Activated CD4-positive, alpha-beta memory T cell treated with anti-CD3 and anti-CD28 coated beads for 36 hours (primary cell): ENCODE measurements at regions not wholly inside any gene's neighbourhood (a gene's known extent, or its start where the extent isn't known, plus 50 kb on each side); places are given as distances from the start of the nearest gene placed in this dataset.
A peak's percentile ranks its signal among the peaks of the same experiment; 100 is the strongest.

Source experiments
- CTCF ChIA-PET: fragments of 350-600 bp; sonication (Branson Sonifier 250); formaldehyde crosslinking; loops from one replicate; lab custom pipeline; 2021; ENCODE audit warnings: antibody characterized with exemption, inconsistent platforms; lab: Charles Lee
- POLR2A ChIA-PET: fragments of 350-600 bp; sonication (Branson Sonifier 250); formaldehyde crosslinking; loops from one replicate; lab custom pipeline; 2021; ENCODE audit warnings: antibody characterized with exemption; lab: Charles Lee
- DNase-seq: peaks from one replicate; pipeline ENCODE4 v3.0.0-alpha.2; 2020
- H3K27ac Mint-ChIP-seq: one replicate; pipeline ENCODE4 v1.8.0; 2021; ENCODE audit warnings: mixed read lengths
- H3K27me3 Mint-ChIP-seq: one replicate; pipeline ENCODE4 v1.8.0; 2021; ENCODE audit warnings: mixed read lengths
- H3K36me3 Mint-ChIP-seq: one replicate; pipeline ENCODE4 v1.8.0; 2021; ENCODE audit warnings: mixed read lengths
- H3K4me1 Mint-ChIP-seq: one replicate; pipeline ENCODE4 v1.8.0; 2021; ENCODE audit warnings: low read depth, mixed read lengths
- H3K4me3 Mint-ChIP-seq: one replicate; pipeline ENCODE4 v1.8.0; 2021; ENCODE audit warnings: mild to moderate bottlenecking, mixed read lengths
- H3K9me3 Mint-ChIP-seq: one replicate; pipeline ENCODE4 v1.8.0; 2021; ENCODE audit warnings: mixed read lengths
- intact Hi-C: fragments of 100-400 bp; cut with micrococcal nuclease; formaldehyde crosslinking; loops from one replicate; pipeline ENCODE4 v1.15.1; 2023

DNA sequence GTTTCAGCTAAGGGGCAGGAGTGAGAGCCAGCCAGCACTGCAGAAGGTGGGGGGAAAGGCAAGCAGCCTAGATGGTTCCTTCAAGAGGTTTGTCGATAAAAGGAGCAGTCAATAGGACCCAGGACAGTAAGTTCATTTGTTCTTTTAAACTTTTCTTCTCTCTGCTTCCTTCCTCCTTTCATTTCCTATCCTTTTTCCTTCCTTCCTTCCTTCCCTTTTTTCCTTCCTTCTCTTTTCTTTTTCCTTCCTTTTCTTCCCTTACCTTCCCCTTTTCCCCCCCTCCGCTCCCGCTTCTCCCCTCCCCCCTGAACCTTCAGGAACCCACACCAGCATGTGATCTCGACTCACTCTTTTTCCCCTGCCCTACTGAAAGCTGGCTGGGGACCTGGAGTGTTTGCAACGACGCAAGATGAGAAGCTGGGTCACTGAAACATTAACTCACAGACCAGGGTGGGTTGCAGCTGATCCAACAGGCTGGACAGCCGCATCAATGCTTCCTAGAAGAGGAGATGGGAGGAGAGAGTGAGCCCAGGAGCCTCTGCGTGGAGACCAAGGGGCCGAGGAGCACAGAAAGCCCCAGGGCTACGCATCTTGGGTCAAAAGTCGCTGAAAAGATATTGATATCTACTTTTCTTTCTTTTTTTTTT lies 103.4 kb upstream of the SDK1 start:
- DNase-seq: no peak
- intact Hi-C loops: no loop called here
- ChIA-PET POLR2A (no interaction called here), CTCF (no interaction called here)
- Mint-ChIP-seq H3K27ac (no peak overlapping the region), H3K9me3 (peaks cover 10% of the 10 kb centered on the region), H3K27me3 (peaks cover 3% of the 10 kb centered on the region), H3K4me3 (no peak overlapping the region), H3K36me3 (no peaks in the 10 kb centered on the region), H3K4me1 (no peaks in the 10 kb centered on the region)

DNA sequence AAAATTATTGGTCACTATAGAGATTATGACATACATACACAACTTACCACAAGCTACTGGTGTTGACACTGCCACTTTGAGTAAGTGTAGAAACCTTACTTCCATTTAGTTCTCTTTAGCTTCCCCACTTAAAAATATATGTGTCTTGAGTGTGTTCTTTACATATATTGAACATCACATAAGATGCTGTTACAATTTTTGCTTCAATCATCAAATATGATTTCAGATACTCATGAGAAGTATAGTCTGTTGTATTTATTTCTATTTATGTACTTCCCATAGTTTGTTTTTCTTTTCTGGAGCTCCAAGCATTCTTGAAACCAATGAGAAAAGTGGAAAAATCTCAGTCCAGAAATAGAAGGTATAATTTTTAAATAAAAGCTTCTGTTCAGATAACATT lies 102.7 kb upstream of the SDK1 start:
- H3K9me3 Mint-ChIP-seq: peaks cover 10% of the 10 kb centered on the region
- no peaks in the 10 kb centered on the region for H3K4me1 Mint-ChIP-seq
- CTCF ChIA-PET: interaction anchor here (1.1 kb wide), 1 partner anchor 311 kb away, joined by 5 read pairs; no protein-coding TSS in a partner anchor

DNA sequence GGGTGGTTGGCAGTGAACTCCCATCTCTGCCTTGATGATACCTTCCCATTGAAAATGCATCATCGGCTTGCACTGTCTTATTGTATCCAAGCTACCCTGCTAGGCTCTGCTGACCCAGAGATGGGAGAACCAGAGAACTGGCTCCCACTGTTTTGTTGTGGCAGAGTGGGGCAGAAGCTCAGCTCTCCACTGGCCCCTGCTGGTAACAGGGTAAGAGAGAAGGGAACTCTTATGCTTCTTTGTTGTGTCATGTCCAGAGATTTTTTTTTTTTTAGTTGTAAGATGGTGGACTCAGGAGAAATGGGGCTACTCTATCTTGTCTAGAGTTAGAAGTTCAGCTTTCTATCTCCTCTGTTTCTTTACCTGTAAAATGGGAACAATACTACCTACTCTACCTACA lies 100.5 kb upstream of the SDK1 start:
- Mint-ChIP-seq H3K4me1 (no peaks in the 10 kb centered on the region), H3K4me3 (no peak overlapping the region), H3K9me3 (peaks cover 5% of the 10 kb centered on the region), H3K27me3 (peaks cover 5% of the 10 kb centered on the region), H3K27ac (no peak overlapping the region), H3K36me3 (no peaks in the 10 kb centered on the region)
- POLR2A ChIA-PET: interaction anchor here (0.6 kb wide), 1 partner anchor 9 kb away, joined by 3 read pairs; no protein-coding TSS in a partner anchor
- DNase-seq: peak; percentile 39
- intact Hi-C loops: no loop called here
- CTCF ChIA-PET: interaction anchor here (0.7 to 1.2 kb wide), 2 partner anchors 28 to 314 kb away, joined by 3 to 4 read pairs; no protein-coding TSS in a partner anchor

More for the DNA sequence above, 102.7 kb upstream of the SDK1 start:
- POLR2A ChIA-PET: no interaction called here
- peaks cover 3% of the 10 kb centered on the region for H3K27me3 Mint-ChIP-seq
- intact Hi-C loops: no loop called here
- DNase-seq: no peak
- H3K4me3 Mint-ChIP-seq: no peak overlapping the region
- H3K36me3 Mint-ChIP-seq: no peaks in the 10 kb centered on the region
- H3K27ac Mint-ChIP-seq: no peak overlapping the region

DNA sequence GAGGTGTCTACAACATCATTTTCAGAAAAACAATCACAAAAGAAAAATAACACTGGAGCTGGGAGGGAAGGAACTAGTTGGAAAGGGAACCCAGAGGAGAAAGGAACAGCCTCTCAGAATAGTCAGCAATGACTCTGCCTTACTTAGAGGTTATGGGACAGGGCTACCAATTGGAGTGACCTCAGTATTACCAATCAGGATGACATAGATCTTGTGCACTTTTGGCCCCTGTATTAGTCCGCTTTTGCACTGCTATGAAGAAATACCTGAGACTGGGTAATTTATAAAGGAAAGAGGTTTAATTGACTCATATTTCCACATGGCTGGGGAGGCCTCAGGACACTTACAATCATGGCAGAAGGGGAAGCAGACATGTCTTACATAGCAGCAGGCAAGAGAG lies 99.7 kb upstream of the SDK1 start:
- Mint-ChIP-seq H3K4me1 (no peaks in the 10 kb centered on the region), H3K27ac (no peak overlapping the region), H3K36me3 (no peaks in the 10 kb centered on the region), H3K9me3 (peaks cover 5% of the 10 kb centered on the region), H3K4me3 (no peak overlapping the region), H3K27me3 (peaks cover 4% of the 10 kb centered on the region)
- DNase-seq: no peak
- POLR2A ChIA-PET: interaction anchor here (0.6 kb wide), 1 partner anchor 9 kb away, joined by 3 read pairs; no protein-coding TSS in a partner anchor
- CTCF ChIA-PET: interaction anchor here (1.2 kb wide), 1 partner anchor 315 kb away, joined by 4 read pairs; no protein-coding TSS in a partner anchor
- intact Hi-C loops: no loop called here

DNA sequence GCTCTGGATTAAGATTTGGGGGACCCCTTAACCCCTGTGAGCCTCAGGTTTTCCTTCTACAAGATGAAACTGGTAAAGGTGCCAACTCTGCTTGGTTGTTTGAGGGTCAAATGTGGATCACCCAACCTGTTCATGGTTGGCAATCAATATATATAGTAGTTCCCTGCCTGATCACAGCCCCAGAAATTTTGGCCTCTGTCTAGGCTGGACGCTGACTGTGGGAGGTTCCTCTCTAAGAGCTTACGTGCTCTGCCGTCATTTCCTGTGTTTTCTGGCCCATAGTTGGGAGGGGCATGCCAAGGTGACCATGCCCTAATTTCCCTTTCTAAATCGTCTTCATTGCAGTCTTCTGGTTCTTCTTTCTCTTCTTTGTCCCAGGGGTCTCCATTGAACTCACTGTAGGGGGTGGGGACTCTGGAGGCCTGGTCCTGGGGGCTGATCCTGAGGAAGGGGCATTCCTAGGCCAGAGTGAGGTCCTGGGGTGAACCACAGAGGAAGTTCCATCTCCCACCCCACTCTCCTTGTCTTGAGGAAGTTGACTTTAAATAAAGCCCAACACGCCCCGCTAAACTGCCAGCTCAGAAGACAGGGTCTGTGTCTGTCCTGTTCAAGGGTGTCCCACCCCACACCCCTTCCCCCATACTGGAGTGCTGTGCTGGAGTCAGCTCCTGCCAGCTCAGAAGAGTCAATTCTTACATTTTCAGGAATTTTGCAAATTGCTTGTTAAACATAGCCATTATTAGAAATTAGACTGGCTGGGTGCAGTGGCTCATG lies 98.9 kb upstream of the SDK1 start:
- Mint-ChIP-seq H3K4me3 (no peak overlapping the region), H3K4me1 (no peaks in the 10 kb centered on the region), H3K27ac (no peak overlapping the region), H3K27me3 (peaks cover 2% of the 10 kb centered on the region), H3K9me3 (peaks cover 5% of the 10 kb centered on the region), H3K36me3 (no peaks in the 10 kb centered on the region)
- POLR2A ChIA-PET: no interaction called here
- intact Hi-C loops: no loop called here
- CTCF ChIA-PET: no interaction called here
- no peak for DNase-seq

DNA sequence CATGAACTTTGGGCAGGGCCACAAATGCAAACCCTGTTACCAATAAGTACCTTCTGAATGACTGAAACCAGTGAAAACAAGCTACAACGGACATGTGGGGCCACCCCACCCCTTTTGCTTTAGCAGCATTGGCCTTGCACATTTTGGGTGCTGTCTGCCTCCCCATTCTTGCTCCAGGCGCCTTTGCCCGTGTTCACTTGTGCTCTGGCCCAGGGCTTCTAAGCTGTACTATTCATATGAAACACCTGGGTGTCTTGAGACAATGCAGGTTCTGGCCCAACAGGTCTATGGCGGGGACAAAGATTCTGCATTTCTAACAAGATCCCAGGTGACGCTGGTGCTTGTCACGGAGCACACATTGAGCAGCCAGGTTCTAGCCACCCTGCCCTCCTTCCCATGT lies 96.5 kb upstream of the SDK1 start:
- intact Hi-C loops: no loop called here
- POLR2A ChIA-PET: no interaction called here

DNA sequence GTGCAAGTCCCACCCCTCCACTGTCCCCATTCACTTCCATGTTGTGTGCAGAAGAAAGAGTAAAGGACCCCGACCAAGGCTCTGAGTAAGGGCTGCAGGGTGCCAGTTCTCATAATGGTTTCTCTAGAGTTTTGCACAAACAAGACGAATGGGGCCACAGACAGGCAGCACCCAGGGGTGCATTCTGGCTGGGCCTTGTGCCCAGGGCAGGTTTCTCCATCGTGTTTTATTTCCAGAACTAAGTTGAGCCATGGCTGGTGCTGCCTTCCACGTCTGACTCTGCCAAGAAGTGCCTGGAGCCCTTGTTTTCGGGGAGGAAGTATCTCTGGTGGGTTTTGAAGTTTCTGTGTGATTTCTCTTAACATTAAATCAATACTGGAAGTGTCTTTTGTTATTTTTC lies 95.0 kb upstream of the SDK1 start:
- POLR2A ChIA-PET: no interaction called here
- no peaks in the 10 kb centered on the region for H3K4me1 Mint-ChIP-seq
- intact Hi-C loops: no loop called here

More for the DNA sequence above, 96.5 kb upstream of the SDK1 start:
- CTCF ChIA-PET: no interaction called here
- Mint-ChIP-seq H3K4me3 (no peak overlapping the region), H3K4me1 (no peaks in the 10 kb centered on the region), H3K36me3 (no peaks in the 10 kb centered on the region), H3K27ac (no peak overlapping the region), H3K27me3 (peaks cover 2% of the 10 kb centered on the region), H3K9me3 (peaks cover 2% of the 10 kb centered on the region)
- no peak for DNase-seq

DNA sequence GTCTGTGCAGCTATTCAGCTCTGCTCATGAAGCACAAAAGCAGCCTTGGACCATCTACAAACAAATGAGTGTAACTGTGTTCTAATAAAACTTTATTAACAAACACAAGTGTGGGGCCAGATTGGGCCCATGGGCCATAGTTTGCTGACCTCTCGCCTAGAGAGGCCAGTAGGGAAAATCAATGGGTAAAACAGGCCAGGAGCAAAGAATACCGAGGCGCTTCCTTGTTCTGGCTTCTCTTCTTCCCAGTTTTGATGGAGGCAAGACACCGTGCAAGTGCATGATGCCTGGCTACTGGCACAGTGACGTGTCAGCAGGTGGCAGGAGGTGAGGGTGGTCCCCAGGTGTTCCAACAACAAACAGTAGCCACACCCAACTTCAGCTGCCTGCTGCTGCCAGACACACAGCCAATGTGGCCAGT lies 94.3 kb upstream of the SDK1 start:
- Mint-ChIP-seq H3K27ac (no peak overlapping the region), H3K4me1 (no peaks in the 10 kb centered on the region), H3K9me3 (no peaks in the 10 kb centered on the region), H3K27me3 (peaks cover 2% of the 10 kb centered on the region), H3K4me3 (no peak overlapping the region), H3K36me3 (no peaks in the 10 kb centered on the region)
- ChIA-PET POLR2A (no interaction called here), CTCF (no interaction called here)
- intact Hi-C loops: no loop called here
- DNase-seq: no peak

More for the DNA sequence above, 95.0 kb upstream of the SDK1 start:
- Mint-ChIP-seq H3K27ac (no peak overlapping the region), H3K9me3 (no peaks in the 10 kb centered on the region), H3K36me3 (no peaks in the 10 kb centered on the region), H3K4me3 (no peak overlapping the region), H3K27me3 (peaks cover 2% of the 10 kb centered on the region)
- CTCF ChIA-PET: no interaction called here
- DNase-seq: no peak

DNA sequence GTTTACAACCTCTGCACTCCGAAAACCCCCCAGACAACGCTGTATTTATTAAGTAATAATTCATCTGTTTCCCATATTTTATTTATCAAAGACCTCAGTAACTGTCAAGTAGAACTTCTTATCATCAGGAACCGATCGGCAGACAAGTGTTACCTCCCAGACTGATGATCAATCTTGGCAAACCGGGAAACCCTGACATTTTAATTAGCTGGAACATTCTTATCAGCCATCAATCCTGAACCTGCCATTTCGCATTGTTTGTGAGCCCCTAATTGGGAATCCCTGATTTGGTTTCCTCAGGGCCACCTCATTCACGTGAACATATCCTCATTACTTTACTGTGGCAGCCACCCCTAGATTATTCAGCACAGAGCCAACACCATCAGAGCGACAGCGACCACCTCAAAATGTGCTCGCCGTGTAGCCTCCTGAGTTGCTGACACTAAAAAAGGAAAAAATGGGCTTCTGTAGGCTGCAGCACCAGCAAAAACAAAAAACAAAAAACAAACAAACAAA lies 93.6 kb upstream of the SDK1 start:
- peaks cover 2% of the 10 kb centered on the region for H3K27me3 Mint-ChIP-seq
- no peaks in the 10 kb centered on the region for H3K9me3 Mint-ChIP-seq
- H3K27ac Mint-ChIP-seq: no peak overlapping the region
- POLR2A ChIA-PET: no interaction called here
- intact Hi-C loops: no loop called here
- no peak for DNase-seq
- H3K4me1 Mint-ChIP-seq: no peaks in the 10 kb centered on the region
- H3K36me3 Mint-ChIP-seq: no peaks in the 10 kb centered on the region
- no peak overlapping the region for H3K4me3 Mint-ChIP-seq
- CTCF ChIA-PET: no interaction called here

DNA sequence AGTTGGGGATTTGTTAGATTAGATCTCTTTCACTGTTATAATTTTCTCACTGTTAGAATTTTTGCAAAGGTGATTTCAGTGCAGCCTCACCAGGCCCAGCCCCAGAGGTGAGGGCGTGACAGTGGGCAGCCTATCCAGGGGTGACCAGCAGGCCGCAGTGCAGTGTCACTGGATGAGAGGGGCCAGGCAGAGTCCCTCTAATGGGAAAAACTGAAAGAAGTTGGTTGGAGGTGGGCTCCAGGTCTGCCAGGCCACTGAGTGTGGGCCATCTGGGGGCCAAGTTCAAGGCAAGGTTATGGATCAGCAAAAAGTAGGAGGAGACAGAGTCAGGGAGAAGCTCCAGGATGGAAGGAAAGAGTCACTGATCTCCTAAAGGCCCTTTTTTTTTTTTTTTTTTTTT lies 90.5 kb upstream of the SDK1 start:
- CTCF ChIA-PET: no interaction called here
- H3K27ac Mint-ChIP-seq: no peak overlapping the region
- no peaks in the 10 kb centered on the region for H3K27me3 Mint-ChIP-seq
- POLR2A ChIA-PET: no interaction called here
- H3K9me3 Mint-ChIP-seq: no peaks in the 10 kb centered on the region
- H3K4me3 Mint-ChIP-seq: no peak overlapping the region
- no peaks in the 10 kb centered on the region for H3K4me1 Mint-ChIP-seq
- H3K36me3 Mint-ChIP-seq: no peaks in the 10 kb centered on the region
- no peak for DNase-seq
- intact Hi-C loops: no loop called here

DNA sequence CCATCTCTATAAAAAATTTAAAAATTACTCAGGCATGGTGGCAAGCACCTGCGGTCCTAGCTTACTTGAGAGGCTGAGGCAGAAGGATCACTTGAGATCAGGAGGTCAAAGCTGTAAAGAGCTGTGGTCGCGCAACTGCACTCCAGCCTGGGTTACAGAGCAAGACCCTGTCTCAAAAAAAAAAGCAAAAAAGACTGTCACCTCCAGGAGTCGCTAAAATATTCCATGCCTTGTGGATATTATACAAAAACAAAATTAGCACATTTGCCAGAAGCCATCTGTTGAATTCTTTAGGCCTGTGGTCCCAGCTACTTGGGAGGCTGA lies 87.0 kb upstream of the SDK1 start:
- Mint-ChIP-seq H3K9me3 (no peaks in the 10 kb centered on the region), H3K27me3 (peaks cover 10% of the 10 kb centered on the region), H3K27ac (no peak overlapping the region), H3K4me3 (no peak overlapping the region), H3K4me1 (peaks cover 8% of the 10 kb centered on the region), H3K36me3 (no peaks in the 10 kb centered on the region)
- no peak for DNase-seq
- intact Hi-C loops: no loop called here
- ChIA-PET POLR2A (no interaction called here), CTCF (no interaction called here)

DNA sequence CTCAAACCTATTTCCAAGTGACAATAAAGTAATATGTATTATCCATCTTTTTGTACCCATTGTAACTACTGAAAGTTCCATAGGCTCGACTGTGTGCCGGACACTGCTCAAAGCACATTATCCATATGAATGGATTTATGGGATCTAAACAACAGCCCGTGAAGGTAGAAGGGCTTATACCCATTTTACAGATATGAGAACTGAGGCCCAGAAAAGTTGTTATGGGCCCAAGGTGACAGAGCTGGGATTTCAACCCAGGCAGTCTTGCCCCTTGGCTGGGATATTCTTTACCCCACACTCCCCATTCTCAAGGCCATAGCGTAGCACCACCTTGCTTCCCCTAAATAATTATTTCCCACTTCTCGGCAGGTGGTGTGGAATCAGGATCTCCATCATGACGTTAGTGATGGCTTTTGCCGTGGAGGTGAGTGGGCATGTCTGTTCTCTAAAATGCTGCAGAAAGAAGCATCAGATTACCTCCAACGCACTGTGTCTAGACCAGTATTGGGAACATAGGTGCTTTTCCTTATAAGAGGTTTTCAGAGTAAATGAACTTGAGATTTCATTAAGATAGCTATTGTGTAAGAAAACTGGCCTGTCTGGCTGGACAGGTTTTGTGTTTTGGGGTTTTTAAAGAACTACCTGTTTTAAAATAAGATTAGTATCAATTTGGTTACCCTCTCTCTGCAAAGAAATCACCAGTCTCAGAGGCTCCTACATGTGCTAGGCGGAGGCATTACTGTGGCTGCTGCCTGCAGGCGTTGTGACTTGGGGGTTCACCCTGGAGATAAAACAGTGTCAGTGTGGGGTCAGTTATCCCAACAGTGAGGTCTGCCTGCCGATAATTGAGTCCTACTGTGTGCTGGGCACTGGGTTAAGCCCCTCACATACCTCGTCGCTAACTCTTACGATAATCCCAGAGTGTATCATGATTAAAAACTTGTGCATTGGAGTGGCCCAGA lies 85.1 kb upstream of the SDK1 start:
- intact Hi-C loops: no loop called here
- POLR2A ChIA-PET: no interaction called here
- no peak for DNase-seq
- H3K27ac Mint-ChIP-seq: no peak overlapping the region
- H3K36me3 Mint-ChIP-seq: no peaks in the 10 kb centered on the region
- H3K4me3 Mint-ChIP-seq: no peak overlapping the region
- H3K9me3 Mint-ChIP-seq: no peaks in the 10 kb centered on the region
- peaks cover 18% of the 10 kb centered on the region for H3K27me3 Mint-ChIP-seq
- peaks cover 9% of the 10 kb centered on the region for H3K4me1 Mint-ChIP-seq
- CTCF ChIA-PET: no interaction called here
